Left lung (tissue), 4 donors: ENCODE measurements at regions not wholly inside any gene's neighbourhood (a gene's known extent, or its start where the extent isn't known, plus 50 kb on each side); places are given as distances from the start of the nearest gene placed in this dataset.

Experiments
- ATAC-seq: fragments of 200-7000 bp; cut with Tn5 transposase; one replicate; pipeline ENCODE4 v1.9.1; 2020; ENCODE audit warnings: moderate library complexity
- DNase-seq, 4 donors: peaks; one replicate each; pipeline ENCODE4 v3.0.0-alpha.2; 2013 to 2020
- H3K27ac ChIP-seq, 2 donors: fragments of 200-600 bp; sonication (generic) in 1 of 2; one replicate each; pipeline versions ENCODE4 v1.5.0 to v1.8.0; 2020 to 2021
- H3K27me3 ChIP-seq, 2 donors: fragments of 200-600 bp; sonication (generic) in 1 of 2; one replicate each; pipeline versions ENCODE4 v1.5.0 to v1.8.0; 2020 to 2021
- H3K36me3 ChIP-seq, 2 donors: fragments of 200-600 bp; sonication (generic) in 1 of 2; one replicate each; pipeline versions ENCODE4 v1.5.0 to v1.8.0; 2020 to 2021
- H3K4me1 ChIP-seq, 2 donors: fragments of 200-600 bp; one replicate each; pipeline ENCODE4 v1.8.0; 2021
- H3K4me3 ChIP-seq, 2 donors: fragments of 200-600 bp; sonication (generic) in 1 of 2; one replicate each; pipeline versions ENCODE4 v1.5.0 to v1.8.0; 2020 to 2021; ENCODE audit warnings: mild to moderate bottlenecking in 1 of 2
- H3K9me3 ChIP-seq, 2 donors: fragments of 200-600 bp; sonication (generic) in 1 of 2; one replicate each; pipeline versions ENCODE4 v1.5.0 to v1.8.0; 2020 to 2021
- CTCF ChIP-seq, 2 donors: fragments of 200-600 bp; sonication (generic) in 1 of 2; IDR thresholded peaks; one replicate each; pipeline versions ENCODE4 v1.5.0 to v1.8.0; 2021; ENCODE audit warnings: antibody characterized with exemption in 2 of 2
- intact Hi-C, 2 donors: fragments of 100-400 bp; cut with DNase I; formaldehyde crosslinking; loops; one replicate each; pipeline versions ENCODE4 v1.11.2 to v1.14.2; 2022
- donor health status: DM: no; HTN: yes; CAD: no.
- donor health status: DM: no; HTN: no; CAD: no.

GRCh38 chr12:42792265-42792664 lies 202.7 kb upstream of the PRICKLE1 start:
- H3K9me3 ChIP-seq: no peaks in the 10 kb centered on the region
- DNase-seq (no peak), ATAC-seq (no peak)
- H3K36me3 ChIP-seq: no peaks in the 10 kb centered on the region
- H3K27me3 ChIP-seq: no peaks in the 10 kb centered on the region
- no peak for TF ChIP-seq CTCF (IDR thresholded peaks at IDR 0.05)
- no peak overlapping the region for H3K27ac ChIP-seq
- H3K4me3 ChIP-seq: no peak overlapping the region
- intact Hi-C loops: no loop called here
- no peaks in the 10 kb centered on the region for H3K4me1 ChIP-seq

GRCh38 chr12:42791399-42791798 lies 201.9 kb upstream of the PRICKLE1 start:
- no peak overlapping the region for H3K4me3 ChIP-seq
- DNase-seq (no peak), ATAC-seq (no peak)
- H3K27ac ChIP-seq: no peak overlapping the region
- no peaks in the 10 kb centered on the region for H3K27me3 ChIP-seq
- intact Hi-C loops: no loop called here
- no peaks in the 10 kb centered on the region for H3K36me3 ChIP-seq
- no peaks in the 10 kb centered on the region for H3K9me3 ChIP-seq
- no peaks in the 10 kb centered on the region for H3K4me1 ChIP-seq
- TF ChIP-seq CTCF (IDR thresholded peaks at IDR 0.05): no peak

GRCh38 chr12:42790761-42791151 lies 201.2 kb upstream of the PRICKLE1 start:
- intact Hi-C loops: no loop called here
- no peaks in the 10 kb centered on the region for H3K36me3 ChIP-seq
- H3K27me3 ChIP-seq: no peaks in the 10 kb centered on the region
- H3K4me3 ChIP-seq: no peak overlapping the region
- DNase-seq: no peak
- no peak for TF ChIP-seq CTCF (IDR thresholded peaks at IDR 0.05)
- H3K27ac ChIP-seq: no peak overlapping the region
- peak; percentile 57 for ATAC-seq
- no peaks in the 10 kb centered on the region for H3K4me1 ChIP-seq
- H3K9me3 ChIP-seq: no peaks in the 10 kb centered on the region

GRCh38 chr12:42789808-42790760 lies 200.5 kb upstream of the PRICKLE1 start:
- Histone ChIP-seq H3K4me3 (no peak overlapping the region), H3K36me3 (no peaks in the 10 kb centered on the region), H3K27me3 (no peaks in the 10 kb centered on the region), H3K4me1 (no peaks in the 10 kb centered on the region), H3K9me3 (no peaks in the 10 kb centered on the region), H3K27ac (no peak overlapping the region)
- no peak for TF ChIP-seq CTCF (IDR thresholded peaks at IDR 0.05)
- DNase-seq: peak in 1 of 4 donors; percentile 21
- intact Hi-C loops: no loop called here
- ATAC-seq: no peak

GRCh38 chr12:42786400-42787148 lies 197.0 kb upstream of the PRICKLE1 start:
- DNase-seq (no peak), ATAC-seq (no peak)
- no peak overlapping the region for H3K4me3 ChIP-seq
- H3K4me1 ChIP-seq: no peaks in the 10 kb centered on the region
- H3K36me3 ChIP-seq: no peaks in the 10 kb centered on the region
- TF ChIP-seq CTCF (IDR thresholded peaks at IDR 0.05): no peak
- intact Hi-C loops: no loop called here
- no peaks in the 10 kb centered on the region for H3K27me3 ChIP-seq
- no peaks in the 10 kb centered on the region for H3K9me3 ChIP-seq
- H3K27ac ChIP-seq: no peak overlapping the region
